CD4-positive, CD25-positive, alpha-beta regulatory T cell (primary cell): ENCODE measurements at regions not wholly inside any gene's neighbourhood (a gene's known extent, or its start where the extent isn't known, plus 50 kb on each side); places are given as distances from the start of the nearest gene placed in this dataset.
"Not testable (repeated sequence)": the region's sequence is repeated elsewhere in the genome, so short reads cannot be mapped to it uniquely, and the experiment has no call there.

Source experiments
- ATAC-seq, 2 donors: fragments of 150-1000 bp; cut with Tn5 transposase; one replicate each; pipeline ENCODE4 v1.10.0; 2021; ENCODE audit warnings: low read depth in 2 of 2, moderate number of reproducible peaks in 2 of 2, moderate library complexity in 1 of 2
- DNase-seq, 3 donors: peaks; one replicate each; pipeline versions ENCODE4 v3.0.0 to v3.0.0-alpha.2; 2012 to 2022; ENCODE audit warnings: mixed read lengths in 1 of 3
- H3K27ac ChIP-seq: one replicate; pipeline ENCODE4 v1.7.0; 2013; ENCODE audit warnings: mild to moderate bottlenecking, low read length; ENCODE audit not compliant: insufficient read depth, poor library complexity, severe bottlenecking
- H3K27me3 ChIP-seq: one replicate; pipeline ENCODE4 v1.7.0; 2013; ENCODE audit warnings: low read length; ENCODE audit not compliant: control insufficient read depth, insufficient read depth
- H3K36me3 ChIP-seq: one replicate; pipeline ENCODE4 v1.7.0; 2013; ENCODE audit warnings: mild to moderate bottlenecking, low read length, moderate library complexity; ENCODE audit not compliant: control insufficient read depth, insufficient read depth
- H3K4me1 ChIP-seq: 2 replicates; pipeline ENCODE4 v1.7.0; 2013; ENCODE audit warnings: mild to moderate bottlenecking, low read length; ENCODE audit not compliant: insufficient read depth, control insufficient read depth, poor library complexity, severe bottlenecking
- H3K4me3 ChIP-seq: one replicate; pipeline ENCODE4 v1.7.0; 2013; ENCODE audit warnings: low read depth, mild to moderate bottlenecking, low read length, moderate library complexity
- H3K9me3 ChIP-seq, 2 experiments: 1 replicate in 1 of 2; 2 replicates in 1 of 2; pipeline ENCODE4 v1.7.0; 2013; ENCODE audit warnings: low read length in 2 of 2, mild to moderate bottlenecking in 1 of 2, moderate library complexity in 1 of 2; ENCODE audit not compliant: control insufficient read depth in 2 of 2
- H3K27ac Mint-ChIP-seq, 3 donors: one replicate each; pipeline ENCODE4 v1.8.0; 2020 to 2022; ENCODE audit warnings: mild to moderate bottlenecking in 3 of 3, mixed read lengths in 3 of 3, moderate library complexity in 2 of 3
- H3K27me3 Mint-ChIP-seq: one replicate; pipeline ENCODE4 v1.8.0; 2022; ENCODE audit warnings: mild to moderate bottlenecking, mixed read lengths
- H3K36me3 Mint-ChIP-seq: one replicate; pipeline ENCODE4 v1.8.0; 2020; ENCODE audit warnings: mixed read lengths
- H3K4me1 Mint-ChIP-seq, 4 donors: one replicate each; pipeline ENCODE4 v1.8.0; 2020 to 2022; ENCODE audit warnings: mixed read lengths in 4 of 4, mild to moderate bottlenecking in 1 of 4
- H3K4me3 Mint-ChIP-seq, 4 donors: one replicate each; pipeline ENCODE4 v1.8.0; 2020 to 2022; ENCODE audit warnings: mild to moderate bottlenecking in 4 of 4, mixed read lengths in 4 of 4, moderate library complexity in 3 of 4
- H3K9me3 Mint-ChIP-seq, 7 donors: one replicate each; pipeline ENCODE4 v1.8.0; 2020 to 2022; ENCODE audit warnings: mixed read lengths in 7 of 7, mild to moderate bottlenecking in 3 of 7, moderate library complexity in 2 of 7

DNA sequence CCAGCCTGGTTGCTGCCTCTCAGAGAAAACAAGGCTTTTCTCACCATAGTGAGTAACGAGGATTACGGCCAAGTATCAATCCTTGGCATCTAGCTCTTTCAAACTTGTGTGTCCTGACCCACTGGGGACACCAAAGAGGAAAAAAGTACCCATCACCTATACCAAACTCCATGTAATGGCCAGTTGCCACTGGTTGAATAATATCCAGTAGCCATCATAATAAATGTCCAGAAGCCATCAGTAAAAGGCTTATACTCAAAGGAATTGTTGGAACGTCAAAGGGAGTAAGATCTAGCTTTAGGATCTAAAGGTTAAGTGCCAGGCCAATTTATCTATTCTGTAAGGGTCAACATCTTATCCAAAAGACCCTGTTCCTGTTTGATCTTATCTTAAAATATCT lies 91.1 kb downstream of the PTPRS start:
- Histone ChIP-seq H3K27ac (no peak overlapping the region), H3K4me1 (no peaks in the 10 kb centered on the region), H3K4me3 (no peak overlapping the region), H3K27me3 (no peaks in the 10 kb centered on the region), H3K9me3 (peaks cover 0 to 8% of the 10 kb centered on the region in 2 experiments), H3K36me3 (no peaks in the 10 kb centered on the region)
- Mint-ChIP-seq H3K4me3 (no peak overlapping the region), H3K4me1 (peaks cover 0 to 3% (median 0%) of the 10 kb centered on the region in 4 donors), H3K9me3 (peaks cover 0 to 12% (median 1%) of the 10 kb centered on the region in 7 donors), H3K36me3 (peaks cover 3% of the 10 kb centered on the region), H3K27me3 (no peaks in the 10 kb centered on the region), H3K27ac (no peak overlapping the region)
- DNase-seq (no peak), ATAC-seq (no peak)

DNA sequence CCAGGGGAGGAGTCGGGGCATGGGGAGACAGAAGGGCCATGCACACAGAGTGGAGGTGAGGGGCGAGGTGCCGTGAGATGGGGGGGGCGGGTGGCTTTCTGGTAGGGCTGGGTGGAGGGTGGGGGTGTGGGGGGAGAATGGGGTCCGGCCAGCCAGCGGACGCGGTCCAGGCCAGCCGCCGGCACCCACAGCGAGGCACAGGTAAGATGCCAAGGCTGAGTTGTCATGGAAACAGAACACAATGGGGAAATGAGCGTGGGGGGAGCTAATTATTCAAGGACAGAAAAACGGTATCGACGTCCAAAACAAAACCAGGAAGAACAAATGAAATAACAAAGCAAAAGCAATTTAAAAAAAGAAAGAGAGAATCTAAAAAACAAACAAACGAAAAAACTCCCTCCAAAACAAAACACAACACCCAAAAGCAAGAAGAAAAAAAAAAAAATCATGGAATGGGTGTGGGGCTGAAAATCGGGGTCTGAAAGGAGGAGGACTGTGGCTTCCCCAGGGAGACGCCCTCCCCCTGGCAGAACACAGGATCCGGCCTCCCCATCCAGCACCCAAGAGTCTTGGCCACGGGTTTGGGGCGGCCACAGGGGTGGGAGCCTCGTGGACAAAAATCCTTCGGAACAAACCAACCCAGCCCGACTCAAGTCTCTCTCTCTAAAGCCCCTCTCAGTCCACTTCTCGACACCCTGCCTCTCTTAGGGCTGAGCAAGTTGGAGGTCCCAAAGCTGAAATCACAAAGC lies 92.5 kb downstream of the PTPRS start:
- no peak overlapping the region for H3K4me3 ChIP-seq
- peaks cover 0 to 1% (median 0%) of the 10 kb centered on the region in 7 donors for H3K9me3 Mint-ChIP-seq

DNA sequence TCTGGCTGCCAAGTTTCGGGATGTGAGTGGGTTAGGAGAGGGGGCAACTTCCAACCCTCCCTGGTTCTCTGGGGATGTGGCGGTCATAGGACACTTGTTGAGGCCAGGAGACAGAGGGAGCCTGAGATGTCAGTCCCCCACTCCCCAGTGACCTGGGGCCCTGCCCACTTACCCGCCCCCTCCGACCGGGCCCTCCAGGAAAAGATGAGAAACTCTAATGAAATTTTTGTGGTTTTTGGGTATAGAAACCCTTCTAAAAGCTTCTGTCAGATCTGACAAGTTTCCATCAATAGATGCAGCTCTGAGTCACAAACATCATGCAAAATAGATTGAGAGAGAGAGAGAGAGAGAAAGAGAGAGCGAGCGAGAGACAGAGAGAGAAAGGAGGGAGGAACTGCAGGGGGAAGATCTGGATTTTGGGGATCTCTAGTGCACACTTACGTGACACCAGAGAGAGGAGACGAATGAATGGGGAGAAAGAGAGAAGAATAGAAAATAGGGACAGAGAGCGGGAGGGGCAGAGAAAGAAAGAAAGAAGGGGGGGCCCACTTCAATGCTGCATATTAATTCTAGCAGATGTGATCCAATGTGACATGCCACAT lies 94.0 kb downstream of the PTPRS start:
- H3K27ac Mint-ChIP-seq, result no peak overlapping the region
- peaks cover 0 to 3% (median 0%) of the 10 kb centered on the region in 4 donors for H3K4me1 Mint-ChIP-seq

More for the DNA sequence above, 92.5 kb downstream of the PTPRS start:
- H3K9me3 ChIP-seq, result no peaks in the 10 kb centered on the region
- DNase-seq (no peak), ATAC-seq (no peak)
- no peaks in the 10 kb centered on the region for H3K36me3 ChIP-seq
- no peaks in the 10 kb centered on the region for H3K4me1 ChIP-seq
- Mint-ChIP-seq H3K27me3 (no peaks in the 10 kb centered on the region), H3K27ac (no peak overlapping the region), H3K4me3 (no peak overlapping the region), H3K36me3 (peaks cover 3% of the 10 kb centered on the region), H3K4me1 (peaks cover 0 to 3% (median 0%) of the 10 kb centered on the region in 4 donors)
- no peak overlapping the region for H3K27ac ChIP-seq
- H3K27me3 ChIP-seq, result no peaks in the 10 kb centered on the region

DNA sequence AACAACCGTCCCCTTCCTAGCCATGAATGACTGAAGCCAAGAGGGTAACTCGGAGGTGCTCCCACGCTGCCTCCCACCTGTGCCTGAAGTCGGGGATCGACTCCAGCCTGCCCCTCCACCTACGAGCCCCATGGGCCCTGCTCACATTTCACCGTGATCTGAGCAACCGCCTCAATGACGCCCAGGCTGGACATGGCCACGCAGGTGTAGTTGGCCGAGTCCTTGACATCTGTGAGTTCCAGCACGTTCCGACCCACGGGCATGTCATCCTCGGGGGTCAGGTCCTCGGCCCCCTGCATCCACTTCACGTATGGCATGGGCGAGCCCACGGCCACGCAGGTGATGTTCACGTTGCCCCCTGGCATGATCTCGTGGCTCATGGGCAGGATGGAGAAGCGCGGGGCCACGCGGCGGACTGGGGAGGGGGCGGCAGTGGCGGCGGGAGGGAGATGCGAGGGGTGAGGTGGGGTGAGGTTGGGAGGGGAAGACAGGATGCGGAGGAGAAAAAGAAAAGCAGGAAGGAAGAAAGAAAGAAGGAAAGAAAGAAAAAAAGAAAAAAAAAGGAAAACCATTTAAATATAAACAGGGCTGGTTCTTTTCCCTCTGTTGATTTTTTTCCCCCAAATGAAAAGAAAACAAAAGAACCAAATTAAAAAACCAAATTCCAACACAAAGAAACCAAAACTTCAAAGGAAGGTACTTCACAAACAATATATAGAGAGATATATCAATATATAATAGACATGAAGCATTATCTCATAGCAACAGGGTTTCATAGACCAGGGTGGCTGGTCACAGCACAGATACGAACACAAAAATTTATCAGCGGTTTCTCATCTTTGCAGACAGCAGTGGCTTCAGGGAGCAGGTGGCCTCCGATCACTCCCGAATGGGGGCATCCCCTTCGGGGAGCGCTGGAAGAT lies 94.7 kb downstream of the PTPRS start:
- Mint-ChIP-seq H3K9me3 (peaks cover 0 to 1% (median 0%) of the 10 kb centered on the region in 7 donors), H3K27me3 (no peaks in the 10 kb centered on the region), H3K27ac (peak overlapping the region in 1 of 3 donors; percentile 5), H3K36me3 (peaks cover 3% of the 10 kb centered on the region), H3K4me1 (peaks cover 0 to 3% (median 0%) of the 10 kb centered on the region in 4 donors), H3K4me3 (no peak overlapping the region)
- Histone ChIP-seq H3K27me3 (no peaks in the 10 kb centered on the region), H3K4me1 (no peaks in the 10 kb centered on the region), H3K9me3 (no peaks in the 10 kb centered on the region), H3K36me3 (no peaks in the 10 kb centered on the region), H3K4me3 (no peak overlapping the region), H3K27ac (no peak overlapping the region)
- no peak for ATAC-seq
- DNase-seq, result no peak

More for the DNA sequence above, 94.0 kb downstream of the PTPRS start:
- no peaks in the 10 kb centered on the region for H3K36me3 ChIP-seq
- Mint-ChIP-seq H3K36me3 (peaks cover 3% of the 10 kb centered on the region), H3K9me3 (peaks cover 0 to 1% (median 0%) of the 10 kb centered on the region in 7 donors), H3K27me3 (no peaks in the 10 kb centered on the region), H3K4me3 (no peak overlapping the region)
- H3K27ac ChIP-seq, result no peak overlapping the region
- no peak overlapping the region for H3K4me3 ChIP-seq
- no peaks in the 10 kb centered on the region for H3K4me1 ChIP-seq
- ATAC-seq (no peak), DNase-seq (no peak)
- H3K27me3 ChIP-seq, result no peaks in the 10 kb centered on the region
- H3K9me3 ChIP-seq, result no peaks in the 10 kb centered on the region

DNA sequence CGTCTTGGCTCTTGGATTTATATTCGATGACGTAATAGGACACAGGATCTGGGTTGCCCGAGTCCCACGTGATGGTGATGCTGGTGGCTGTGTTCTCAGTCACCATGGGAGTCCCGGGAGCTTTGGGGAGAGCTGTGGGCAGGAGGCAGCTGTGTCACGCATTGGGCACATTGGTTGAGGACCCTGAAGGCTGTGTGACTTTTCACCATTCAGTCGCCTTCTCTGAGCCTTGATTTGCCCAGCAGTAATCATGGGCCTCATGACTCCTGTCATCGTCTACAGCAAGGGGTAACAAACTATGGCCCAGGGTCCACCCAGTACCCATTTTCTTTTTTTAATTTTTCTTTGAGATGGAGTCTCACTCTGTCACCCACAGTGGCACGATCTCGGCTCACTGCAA lies 96.3 kb downstream of the PTPRS start:
- Histone ChIP-seq H3K4me3 (no peak overlapping the region), H3K27ac (no peak overlapping the region), H3K36me3 (no peaks in the 10 kb centered on the region), H3K27me3 (no peaks in the 10 kb centered on the region), H3K4me1 (no peaks in the 10 kb centered on the region), H3K9me3 (no peaks in the 10 kb centered on the region)
- Mint-ChIP-seq H3K36me3 (peaks cover 5% of the 10 kb centered on the region), H3K4me3 (no peak overlapping the region), H3K27ac (peak overlapping the region in 1 of 3 donors; percentile 46), H3K9me3 (peaks cover 0 to 1% (median 0%) of the 10 kb centered on the region in 7 donors), H3K4me1 (peaks cover 0 to 3% (median 0%) of the 10 kb centered on the region in 4 donors), H3K27me3 (peaks cover 4% of the 10 kb centered on the region)
- ATAC-seq, result no peak
- DNase-seq, result no peak

DNA sequence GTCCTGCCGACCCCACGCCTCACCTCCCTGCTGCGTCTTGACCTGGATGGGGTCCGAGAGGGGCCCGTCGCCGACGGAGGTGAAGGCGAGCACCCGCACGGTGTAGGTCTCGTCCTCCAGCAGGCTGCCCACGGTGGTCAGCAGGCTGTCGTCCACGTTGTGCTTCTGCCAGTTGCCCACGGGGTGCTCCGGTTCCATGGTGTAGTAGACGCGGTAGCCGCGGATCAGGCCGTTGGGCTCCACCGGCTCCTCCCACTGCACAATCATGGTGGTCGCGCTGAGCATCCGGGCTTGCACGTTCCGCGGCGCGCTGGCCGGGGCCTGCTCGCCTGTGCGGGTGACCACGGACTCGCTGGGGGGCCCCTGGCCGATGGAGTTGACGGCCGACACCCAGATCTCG lies 96.7 kb downstream of the PTPRS start:
- Mint-ChIP-seq H3K27ac (no peak overlapping the region), H3K27me3 (peaks cover 4% of the 10 kb centered on the region), H3K9me3 (peaks cover 0 to 1% (median 0%) of the 10 kb centered on the region in 7 donors), H3K4me1 (peaks cover 0 to 3% (median 0%) of the 10 kb centered on the region in 4 donors), H3K4me3 (no peak overlapping the region), H3K36me3 (peaks cover 6% of the 10 kb centered on the region)
- Histone ChIP-seq H3K4me3 (no peak overlapping the region), H3K4me1 (no peaks in the 10 kb centered on the region), H3K27me3 (no peaks in the 10 kb centered on the region), H3K9me3 (no peaks in the 10 kb centered on the region), H3K27ac (no peak overlapping the region), H3K36me3 (no peaks in the 10 kb centered on the region)
- ATAC-seq (no peak), DNase-seq (no peak)

DNA sequence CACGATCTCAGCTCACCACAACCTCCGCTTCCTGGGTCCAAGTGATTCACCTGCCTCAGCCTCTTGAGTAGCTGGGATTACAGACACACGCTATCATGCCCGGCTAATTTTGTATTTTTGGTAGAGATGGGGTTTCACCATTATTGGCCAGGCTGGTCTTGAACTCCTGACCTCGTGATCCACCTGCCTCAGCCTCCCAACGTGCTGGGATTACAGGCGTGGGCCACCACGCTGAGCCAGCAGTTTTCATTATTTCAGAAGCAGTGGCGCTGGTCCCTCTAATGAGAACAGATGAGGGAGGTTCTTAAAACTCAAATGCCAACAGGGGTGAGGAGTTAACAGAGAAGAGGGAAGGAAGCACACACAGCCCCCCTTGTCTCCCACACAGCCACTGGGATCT lies 98.7 kb downstream of the PTPRS start:
- not testable (repeated sequence) for H3K36me3 Mint-ChIP-seq, H3K4me1 ChIP-seq, H3K36me3 ChIP-seq, H3K9me3 ChIP-seq, H3K27ac Mint-ChIP-seq, DNase-seq, H3K27me3 Mint-ChIP-seq, ATAC-seq, H3K4me1 Mint-ChIP-seq, H3K4me3 ChIP-seq, H3K9me3 Mint-ChIP-seq, H3K27me3 ChIP-seq, H3K27ac ChIP-seq
- peak overlapping the region in 1 of 4 donors; percentile 51 for H3K4me3 Mint-ChIP-seq
